H1 (cell line): ENCODE measurements at regions not wholly inside any gene's neighbourhood (a gene's known extent, or its start where the extent isn't known, plus 50 kb on each side); places are given as distances from the start of the nearest gene placed in this dataset.

Source experiments
- CTCF ChIA-PET: fragments of 300-600 bp; sonication (Branson Sonifier 250); formaldehyde crosslinking; loops from one replicate; lab custom pipeline; 2021; ENCODE audit not compliant: partially characterized antibody; lab: Charles Lee
- POLR2A ChIA-PET: fragments of 300-600 bp; sonication (Branson Sonifier 250); formaldehyde crosslinking; loops from one replicate; lab custom pipeline; 2021; ENCODE audit warnings: inconsistent platforms; ENCODE audit not compliant: partially characterized antibody; lab: Charles Lee
- DNase-seq, 2 experiments: peaks; one replicate each; pipeline versions ENCODE4 v3.0.0 to v3.0.0-alpha.2; 2010 to 2022; ENCODE audit warnings: low spot score in 2 of 2, low read depth in 1 of 2, mixed read lengths in 1 of 2
- FAIRE-seq: peaks from 2 replicates; lab custom pipeline; 2011; peaks lifted over from hg19 to GRCh38; lab: Jason Lieb, UNC
- H2AFZ ChIP-seq: 2 replicates; pipeline ENCODE4 v1.8.1; 2012; ENCODE audit warnings: low read length, inconsistent platforms
- H2AK5ac ChIP-seq: 2 replicates; pipeline ENCODE4 v1.6.1; 2013; ENCODE audit warnings: low read depth, low read length
- H2BK120ac ChIP-seq: replicated peaks from 2 replicates; pipeline ENCODE3; 2013; ENCODE audit warnings: low read depth, low read length, inconsistent platforms
- H2BK12ac ChIP-seq: 2 replicates; pipeline ENCODE4 v1.6.1; 2013; ENCODE audit warnings: low read depth, low read length
- H2BK15ac ChIP-seq: 2 replicates; pipeline ENCODE4 v1.6.1; 2013; ENCODE audit warnings: low read length
- H2BK20ac ChIP-seq: 2 replicates; pipeline ENCODE4 v1.6.1; 2013; ENCODE audit warnings: low read length
- H2BK5ac ChIP-seq: 2 replicates; pipeline ENCODE4 v1.6.1; 2013; ENCODE audit warnings: low read depth, low read length
- H3K14ac ChIP-seq: 2 replicates; pipeline ENCODE4 v1.6.1; 2013; ENCODE audit warnings: inconsistent platforms; ENCODE audit not compliant: insufficient read length
- H3K18ac ChIP-seq: 2 replicates; pipeline ENCODE4 v1.6.1; 2013; ENCODE audit warnings: low read length; ENCODE audit errors: extremely low read depth
- H3K23ac ChIP-seq: 2 replicates; pipeline ENCODE4 v1.6.1; 2013; ENCODE audit warnings: inconsistent platforms; ENCODE audit not compliant: insufficient read length
- H3K23me2 ChIP-seq: 2 replicates; pipeline ENCODE4 v1.6.1; 2013; ENCODE audit warnings: low read depth, low read length
- H3K27ac ChIP-seq: 2 replicates; pipeline ENCODE4 v1.6.1; 2011; ENCODE audit warnings: low read depth, low read length, inconsistent platforms
- H3K27me3 ChIP-seq, 4 experiments: replicated peaks in 1 of 4; 1 replicate in 1 of 4; 2 replicates in 3 of 4; pipeline versions ENCODE4 v1.6.1 to v1.8.1; 2011 to 2013; ENCODE audit warnings: low read length in 3 of 4, mild to moderate bottlenecking in 3 of 4, inconsistent platforms in 2 of 4, mixed read lengths in 2 of 4, moderate library complexity in 1 of 4; ENCODE audit not compliant: control insufficient read depth in 3 of 4, insufficient read depth in 3 of 4; ENCODE audit errors: extremely low read depth in 1 of 4
- H3K36me3 ChIP-seq, 4 experiments: 2 replicates each; pipeline versions ENCODE4 v1.6.1 to v1.8.1; 2011 to 2013; ENCODE audit warnings: mild to moderate bottlenecking in 4 of 4, low read length in 3 of 4, moderate library complexity in 2 of 4, control low read depth in 1 of 4, inconsistent platforms in 1 of 4; ENCODE audit not compliant: insufficient read depth in 4 of 4, control insufficient read depth in 2 of 4
- H3K4ac ChIP-seq: replicated peaks from 2 replicates; pipeline ENCODE3; 2013; ENCODE audit warnings: low read length, low read depth, mixed read lengths, inconsistent platforms; ENCODE audit not compliant: insufficient read length
- H3K4me1 ChIP-seq, 4 experiments: replicated peaks in 1 of 4; 1 replicate in 1 of 4; 2 replicates in 3 of 4; pipeline versions ENCODE4 v1.6.1 to v1.8.1; 2011 to 2013; ENCODE audit warnings: low read length in 3 of 4, inconsistent platforms in 2 of 4, mixed read lengths in 1 of 4; ENCODE audit not compliant: insufficient read depth in 4 of 4, control insufficient read depth in 3 of 4
- H3K4me2 ChIP-seq, 2 experiments: 2 replicates each; pipeline versions ENCODE4 v1.6.1 to v1.8.1; 2011 to 2013; ENCODE audit warnings: low read depth in 2 of 2, low read length in 2 of 2, control low read depth in 1 of 2, inconsistent platforms in 1 of 2, mild to moderate bottlenecking in 1 of 2; ENCODE audit not compliant: insufficient read depth in 1 of 2
- H3K4me3 ChIP-seq, 4 experiments: fragments of 200-600, 300-600 bp in 1 of 4; sonication (generic), shearing (Covaris generic), sonication (Bioruptor Twin) in 1 of 4; 2 replicates each; pipeline versions ENCODE4 v1.5.1 to v1.8.1; 2011 to 2016; ENCODE audit warnings: low read length in 4 of 4, low read depth in 3 of 4, control low read depth in 2 of 4, inconsistent platforms in 2 of 4, mild to moderate bottlenecking in 2 of 4, mixed read lengths in 1 of 4, moderate library complexity in 1 of 4; ENCODE audit not compliant: insufficient read depth in 2 of 4; ENCODE audit errors: extremely low read depth in 1 of 4
- H3K56ac ChIP-seq: replicated peaks from 2 replicates; pipeline ENCODE3; 2013; ENCODE audit warnings: low read depth, mild to moderate bottlenecking, mixed read lengths, low read length, inconsistent platforms; ENCODE audit not compliant: insufficient read length
- H3K79me1 ChIP-seq: 2 replicates; pipeline ENCODE4 v1.6.1; 2013; ENCODE audit warnings: low read depth, low read length, control low read depth
- H3K79me2 ChIP-seq, 2 experiments: 2 replicates each; pipeline versions ENCODE4 v1.6.1 to v1.8.1; 2012 to 2013; ENCODE audit warnings: low read length in 2 of 2, mild to moderate bottlenecking in 2 of 2, inconsistent platforms in 1 of 2; ENCODE audit not compliant: insufficient read depth in 2 of 2, control insufficient read depth in 1 of 2
- H3K9ac ChIP-seq, 4 experiments: replicated peaks in 1 of 4; 1 replicate in 1 of 4; 2 replicates in 3 of 4; pipeline versions ENCODE4 v1.6.1 to v1.8.1; 2011 to 2013; ENCODE audit warnings: low read depth in 3 of 4, low read length in 3 of 4, control low read depth in 2 of 4, mild to moderate bottlenecking in 2 of 4, moderate library complexity in 2 of 4, inconsistent platforms in 1 of 4; ENCODE audit errors: extremely low read depth in 1 of 4
- H3K9me3 ChIP-seq, 2 experiments: 2 replicates each; pipeline versions ENCODE4 v1.6.1 to v1.8.1; 2012 to 2013; ENCODE audit warnings: mild to moderate bottlenecking in 2 of 2, moderate library complexity in 2 of 2, control low read depth in 1 of 2, inconsistent platforms in 1 of 2, low read depth in 1 of 2, low read length in 1 of 2, mixed read lengths in 1 of 2; ENCODE audit not compliant: insufficient read depth in 2 of 2
- H4K20me1 ChIP-seq, 2 experiments: replicated peaks in 1 of 2; 2 replicates each; pipeline versions ENCODE3 to v1.8.1; 2011 to 2013; ENCODE audit warnings: inconsistent platforms in 2 of 2, low read length in 2 of 2, mild to moderate bottlenecking in 1 of 2; ENCODE audit not compliant: insufficient read depth in 2 of 2, control insufficient read depth in 1 of 2
- H4K5ac ChIP-seq: 2 replicates; pipeline ENCODE4 v1.6.1; 2013; ENCODE audit warnings: low read length, low read depth, mixed read lengths, inconsistent platforms; ENCODE audit not compliant: insufficient read length
- H4K8ac ChIP-seq: 2 replicates; pipeline ENCODE4 v1.8.0; 2013; ENCODE audit warnings: mild to moderate bottlenecking, moderate library complexity, low read length, inconsistent platforms; ENCODE audit not compliant: insufficient read depth; ENCODE audit errors: extremely low read depth
- H4K91ac ChIP-seq: replicated peaks from 2 replicates; pipeline ENCODE3; 2013; ENCODE audit warnings: low read length, mixed read lengths, inconsistent platforms; ENCODE audit not compliant: insufficient read length
- ATF2 ChIP-seq: IDR thresholded peaks from 2 replicates; pipeline ENCODE4 v1.6.1; 2012; ENCODE audit warnings: low read length, inconsistent platforms
- SIRT6 ChIP-seq: IDR thresholded peaks from one replicate; pipeline ENCODE4 v1.7.1; 2012; ENCODE audit warnings: low read length, inconsistent platforms
- WGBS, 2 experiments: shearing (Covaris generic) in 1 of 2; methylation state at CpG; one replicate each; pipeline versions ENCODE4 v1.1.6 to v1.1.7; 2013 to 2015; ENCODE audit warnings: low lambda C conversion rate in 2 of 2, mixed read lengths in 2 of 2, inconsistent platforms in 1 of 2, low coverage in 1 of 2, missing lambda C conversion rate in 1 of 2; ENCODE audit not compliant: insufficient replicate concordance in 2 of 2, insufficient coverage in 1 of 2, insufficient read length in 1 of 2; ENCODE audit errors: extremely low coverage in 1 of 2, missing lambda C conversion rate in 1 of 2; 5-methylcytosine and 5-hydroxymethylcytosine counted together

- POLR2A ChIA-PET, result no interaction called here
- H3K9ac ChIP-seq, result no peak overlapping the region
- H2BK5ac ChIP-seq, result no peak overlapping the region
- no peak overlapping the region for H2AFZ ChIP-seq
- DNase-seq (no peak), FAIRE-seq (no peak)
- H2BK12ac ChIP-seq, result no peak overlapping the region
- H4K5ac ChIP-seq, result no peak overlapping the region
- no peaks in the 10 kb centered on the region for H3K79me1 ChIP-seq
- 90% methylated on average over 2 of the region's 2 CpGs; no CpG with 5 or more reads in 1 of the 2 experiments for WGBS, 2 experiments
- H3K14ac ChIP-seq, result no peak overlapping the region
- H4K8ac ChIP-seq, result no peak overlapping the region
- H2AK5ac ChIP-seq, result no peak overlapping the region
- H3K36me3 ChIP-seq, result no peaks in the 10 kb centered on the region
- H2BK20ac ChIP-seq, result no peak overlapping the region
- H2BK120ac ChIP-seq, result no peak overlapping the region
- no peaks in the 10 kb centered on the region for H3K4me1 ChIP-seq
- H4K20me1 ChIP-seq, result no peaks in the 10 kb centered on the region
- no peaks in the 10 kb centered on the region; a peak in 1 of 4 replicates for H3K9me3 ChIP-seq
- no peak overlapping the region for H4K91ac ChIP-seq
- H3K4ac ChIP-seq, result no peak overlapping the region
- no peak overlapping the region for H3K56ac ChIP-seq
- no peak overlapping the region for H2BK15ac ChIP-seq
- no peak overlapping the region for H3K4me2 ChIP-seq
- TF ChIP-seq SIRT6, result no peak
- TF ChIP-seq ATF2, result no peak
- H3K23ac ChIP-seq, result no peak overlapping the region
- no peaks in the 10 kb centered on the region for H3K27me3 ChIP-seq
- CTCF ChIA-PET, result no interaction called here
- H3K23me2 ChIP-seq, result no peaks in the 10 kb centered on the region
- no peak overlapping the region for H3K27ac ChIP-seq
- H3K18ac ChIP-seq, result no peak overlapping the region
- H3K4me3 ChIP-seq, result no peak overlapping the region
- no peaks in the 10 kb centered on the region for H3K79me2 ChIP-seq
These were observed 1563.4 kb downstream of the C4orf33 start for GRCh38 chr4:130659320-130659719.
